D721Med (cell line): ENCODE measurements at regions not wholly inside any gene's neighbourhood (a gene's known extent, or its start where the extent isn't known, plus 50 kb on each side); places are given as distances from the start of the nearest gene placed in this dataset.

Experiments used
- DNase-seq: peaks from one replicate; pipeline ENCODE4 v3.0.0; 2011; ENCODE audit warnings: low spot score; ENCODE audit not compliant: insufficient read length
- FAIRE-seq: peaks from 2 replicates; lab custom pipeline; 2011; peaks lifted over from hg19 to GRCh38; lab: Jason Lieb, UNC
- TF ChIP-seq, protein P1 (sequence below): IDR thresholded peaks from 2 replicates; pipeline ENCODE4 v1.5.1; 2012; ENCODE audit warnings: mild to moderate bottlenecking, control low read depth; ENCODE audit not compliant: insufficient read depth; ENCODE audit errors: missing control alignments

DNA sequence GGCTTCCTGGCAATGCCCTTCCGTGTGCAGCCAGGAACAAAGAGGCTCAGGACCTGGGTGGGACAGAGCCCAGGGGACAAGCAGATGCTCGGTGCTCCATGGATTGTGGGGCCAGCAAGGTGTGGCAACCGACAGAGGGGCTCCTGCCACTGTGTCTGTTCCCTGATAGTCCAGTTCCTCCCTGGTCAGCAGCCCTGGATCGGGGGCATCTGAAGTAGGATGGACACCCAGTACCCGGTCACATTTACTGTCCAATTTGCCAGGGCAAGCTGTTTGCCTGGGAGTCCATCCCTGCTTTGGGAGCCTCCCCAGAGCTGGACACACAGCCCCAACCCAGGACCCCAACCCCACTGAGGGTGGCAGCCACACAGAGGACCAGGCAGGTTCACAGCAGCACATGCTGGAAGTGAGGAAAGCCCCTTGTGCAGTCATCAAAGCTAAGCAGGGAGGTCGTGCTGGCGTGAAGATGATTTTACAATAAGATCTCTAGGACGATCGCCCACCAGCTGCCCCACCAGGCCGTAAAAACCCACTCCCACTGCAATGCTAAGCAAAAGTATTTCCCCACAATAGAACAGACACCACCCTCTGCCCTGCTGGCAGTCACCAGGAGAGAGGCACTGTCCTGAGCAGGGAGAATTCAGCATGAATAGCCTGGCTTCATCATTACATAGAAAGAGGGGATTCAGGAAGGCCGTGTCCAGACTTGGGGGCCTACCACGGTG, 141.7 kb downstream of the NDUFA10 start:
- TF ChIP-seq, protein P1, sequence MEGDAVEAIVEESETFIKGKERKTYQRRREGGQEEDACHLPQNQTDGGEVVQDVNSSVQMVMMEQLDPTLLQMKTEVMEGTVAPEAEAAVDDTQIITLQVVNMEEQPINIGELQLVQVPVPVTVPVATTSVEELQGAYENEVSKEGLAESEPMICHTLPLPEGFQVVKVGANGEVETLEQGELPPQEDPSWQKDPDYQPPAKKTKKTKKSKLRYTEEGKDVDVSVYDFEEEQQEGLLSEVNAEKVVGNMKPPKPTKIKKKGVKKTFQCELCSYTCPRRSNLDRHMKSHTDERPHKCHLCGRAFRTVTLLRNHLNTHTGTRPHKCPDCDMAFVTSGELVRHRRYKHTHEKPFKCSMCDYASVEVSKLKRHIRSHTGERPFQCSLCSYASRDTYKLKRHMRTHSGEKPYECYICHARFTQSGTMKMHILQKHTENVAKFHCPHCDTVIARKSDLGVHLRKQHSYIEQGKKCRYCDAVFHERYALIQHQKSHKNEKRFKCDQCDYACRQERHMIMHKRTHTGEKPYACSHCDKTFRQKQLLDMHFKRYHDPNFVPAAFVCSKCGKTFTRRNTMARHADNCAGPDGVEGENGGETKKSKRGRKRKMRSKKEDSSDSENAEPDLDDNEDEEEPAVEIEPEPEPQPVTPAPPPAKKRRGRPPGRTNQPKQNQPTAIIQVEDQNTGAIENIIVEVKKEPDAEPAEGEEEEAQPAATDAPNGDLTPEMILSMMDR: no peak
- DNase-seq (no peak), FAIRE-seq (no peak)

DNA sequence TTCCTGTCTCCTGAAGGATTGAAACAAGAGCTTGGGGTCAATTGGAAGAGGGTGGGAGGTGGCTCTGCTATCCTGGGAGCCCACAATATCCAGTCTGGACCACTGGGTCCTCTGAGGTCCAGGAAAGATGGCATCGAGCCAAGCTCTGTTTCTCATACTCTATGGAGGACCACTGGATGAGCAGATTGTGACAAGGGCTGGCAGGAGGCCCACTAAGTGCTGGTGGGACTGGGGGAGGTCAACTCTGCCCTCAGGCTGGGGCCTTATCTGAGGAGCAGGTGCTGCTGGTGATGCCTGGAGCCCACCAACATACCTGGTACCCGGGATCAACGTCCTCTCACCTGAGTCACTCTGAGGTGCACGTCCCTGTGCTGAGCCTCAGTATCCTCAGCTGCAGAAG, 142.4 kb downstream of the NDUFA10 start:
- DNase-seq (no peak), FAIRE-seq (no peak)
- TF ChIP-seq, protein P1: no peak

DNA sequence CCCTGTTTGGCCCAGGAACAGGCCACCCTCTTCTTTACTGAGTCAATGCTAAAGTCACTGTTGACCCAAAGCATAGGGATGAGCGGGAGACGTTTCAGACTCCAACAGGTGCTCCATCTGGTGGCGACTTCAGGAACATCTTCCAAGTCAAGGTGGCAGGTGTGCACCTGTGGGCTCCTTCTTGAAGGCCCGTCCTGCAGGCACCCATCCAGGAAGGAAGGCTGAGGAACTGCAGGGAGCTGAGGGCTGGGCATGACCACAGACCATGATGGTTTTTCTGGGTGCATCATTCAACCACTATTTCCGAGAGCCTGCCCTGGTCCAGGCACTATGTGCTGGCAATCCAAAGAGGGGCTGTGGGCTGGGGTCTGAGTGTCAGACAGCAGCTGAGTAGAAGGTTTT, 142.8 kb downstream of the NDUFA10 start:
- FAIRE-seq (no peak), DNase-seq (no peak)
- TF ChIP-seq, protein P1: peak; percentile 34

DNA sequence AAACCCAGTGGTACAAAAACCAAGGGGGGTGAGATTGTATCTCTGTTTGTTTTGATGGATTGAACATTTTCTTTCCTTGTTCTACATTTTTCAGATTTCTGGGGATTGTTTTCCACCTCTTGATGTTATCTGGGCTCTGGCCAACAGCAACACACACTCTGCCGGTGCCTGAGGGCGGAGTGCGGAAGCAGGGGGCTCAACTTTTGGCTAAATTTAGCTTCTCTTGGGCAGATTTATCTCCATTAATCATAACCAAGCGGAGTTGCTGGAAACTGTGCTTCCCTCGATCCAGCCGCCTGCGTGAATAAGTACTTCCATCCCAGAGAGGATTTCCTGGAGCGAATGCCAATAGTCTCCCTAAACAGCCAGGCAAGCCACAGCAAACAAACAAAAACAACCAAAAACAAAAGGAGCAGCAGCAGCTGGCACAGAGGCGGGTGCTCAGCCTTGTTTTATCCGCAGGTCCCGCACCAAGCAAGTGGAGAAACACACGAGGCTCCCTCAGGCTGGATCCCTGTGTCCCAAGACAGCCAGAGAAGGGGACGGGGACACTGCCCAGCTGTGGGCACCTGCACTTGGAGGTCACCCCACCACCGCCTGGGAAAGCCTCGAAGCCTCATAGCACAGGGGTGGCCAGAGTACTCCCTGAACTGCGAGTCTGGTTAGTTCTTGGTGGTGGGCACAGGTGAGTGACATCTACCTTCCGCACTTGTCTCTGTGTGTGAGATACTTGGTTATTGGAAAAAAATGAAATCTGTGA, 143.4 kb downstream of the NDUFA10 start:
- no peak for FAIRE-seq
- no peak for DNase-seq
- TF ChIP-seq, protein P1: no peak

DNA sequence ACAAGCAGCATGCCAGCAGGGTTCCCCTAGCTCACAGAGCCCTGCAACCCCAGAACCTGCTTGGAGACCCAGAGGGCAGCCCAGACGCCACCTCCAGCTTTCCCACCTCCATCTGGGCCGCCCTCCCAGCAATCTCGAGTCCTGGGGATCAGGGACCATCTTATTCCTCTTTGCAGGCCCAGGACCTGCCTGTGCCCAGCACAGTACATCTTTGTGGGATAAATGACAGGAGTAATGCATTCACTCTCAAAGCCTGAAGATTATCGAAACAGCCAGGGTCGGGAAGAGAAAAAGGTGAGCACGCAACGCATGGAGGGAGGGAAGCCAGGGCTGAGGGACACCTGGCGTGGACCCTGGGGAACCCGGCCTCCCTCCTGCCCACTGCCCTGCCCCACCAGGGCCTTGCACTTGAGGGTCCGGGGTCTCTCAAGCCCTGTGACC, 144.1 kb downstream of the NDUFA10 start:
- TF ChIP-seq, protein P1: no peak
- FAIRE-seq: no peak
- no peak for DNase-seq

DNA sequence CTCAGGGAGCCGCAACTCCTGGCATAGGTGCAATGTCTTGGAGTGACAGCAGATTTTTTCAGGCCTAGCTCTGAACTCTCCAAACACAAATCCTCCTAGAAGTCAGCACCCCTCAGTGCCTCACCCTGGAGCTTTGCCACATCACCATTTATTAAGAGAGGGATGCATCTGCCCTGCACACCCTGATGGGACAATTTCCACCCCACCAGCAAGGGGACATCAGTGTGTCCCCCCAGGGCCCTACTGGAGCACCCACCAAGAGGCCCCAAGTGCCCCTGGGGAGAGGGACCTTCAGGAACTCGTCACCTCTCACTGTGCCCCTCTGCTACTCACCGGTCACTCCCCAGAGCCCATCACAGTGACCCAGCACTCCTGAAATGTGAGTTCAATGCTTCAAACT, 144.7 kb downstream of the NDUFA10 start:
- TF ChIP-seq, protein P1: no peak
- DNase-seq: no peak
- FAIRE-seq: no peak

DNA sequence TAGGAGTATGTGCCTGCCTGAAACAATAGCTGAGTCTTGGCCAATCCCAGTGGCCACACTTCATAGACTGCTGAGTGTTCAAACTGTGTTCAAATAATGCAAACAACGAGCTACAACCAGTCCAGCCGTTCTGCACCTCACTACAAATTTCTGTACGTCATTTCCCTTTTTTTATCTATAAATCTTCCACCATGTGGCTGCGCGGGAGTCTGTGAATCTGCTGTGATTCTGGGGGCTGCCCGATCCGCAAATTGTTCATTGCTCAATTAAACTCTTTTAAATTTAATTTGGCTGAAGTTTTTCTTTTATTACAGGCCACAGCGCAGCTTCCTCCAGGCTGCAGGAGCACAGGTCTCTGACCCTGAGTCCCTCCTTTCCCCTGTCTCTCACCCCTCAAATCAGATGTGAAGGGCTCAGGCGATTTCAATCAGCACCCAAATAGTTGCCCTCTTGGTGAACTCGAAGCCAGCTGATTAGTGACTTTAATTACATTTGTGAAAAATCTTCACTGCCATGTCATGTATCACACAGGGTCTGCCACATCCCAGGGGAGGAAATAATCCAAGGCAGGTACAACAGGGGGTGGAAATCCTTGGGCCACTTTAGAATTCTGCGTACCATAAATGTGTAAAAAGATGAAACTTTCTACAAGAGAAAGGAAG, 145.6 kb downstream of the NDUFA10 start:
- FAIRE-seq (no peak), DNase-seq (no peak)
- TF ChIP-seq, protein P1: no peak
